ENCODE measurements at regions not wholly inside any gene's neighbourhood (a gene's known extent, or its start where the extent isn't known, plus 50 kb on each side); places are given as distances from the start of the nearest gene placed in this dataset.
"Not testable (repeated sequence)": the region's sequence is repeated elsewhere in the genome, so short reads cannot be mapped to it uniquely, and the experiment has no call there.

- peak; percentile 3 for DNase-seq (ENCODE audit: low spot score)
Measured at GRCh38 chr13:19362946-19363510, 181.4 kb upstream of the TUBA3C start.

GRCh38 chr13:19359697-19360096 lies 178.1 kb upstream of the TUBA3C start:
- DNase-seq (ENCODE audit: low spot score), result not testable (repeated sequence)

GRCh38 chr13:19345916-19346422 lies 164.3 kb upstream of the TUBA3C start:
- DNase-seq (ENCODE audit: low spot score), result no peak

GRCh38 chr13:19345158-19345557 lies 163.5 kb upstream of the TUBA3C start:
- DNase-seq (ENCODE audit: low spot score), result no peak

GRCh38 chr13:19344585-19345120 lies 163.0 kb upstream of the TUBA3C start:
- not testable (repeated sequence) for DNase-seq (ENCODE audit: low spot score)

- no peak for DNase-seq (ENCODE audit: low spot score)
Measured at GRCh38 chr13:19332378-19332777, 150.8 kb upstream of the TUBA3C start.

GRCh38 chr13:19329365-19329764 lies 147.7 kb upstream of the TUBA3C start:
- DNase-seq (ENCODE audit: low spot score), result no peak

- no peak for DNase-seq (ENCODE audit: low spot score)
Measured at GRCh38 chr13:19324325-19324724, 142.7 kb upstream of the TUBA3C start.

- no peak for DNase-seq (ENCODE audit: low spot score)
Measured at GRCh38 chr13:19321222-19321621, 139.6 kb upstream of the TUBA3C start.

- no peak for DNase-seq (ENCODE audit: low spot score)
Measured at GRCh38 chr13:19305434-19305833, 123.8 kb upstream of the TUBA3C start.

- no peak for DNase-seq (ENCODE audit: low spot score)
Measured at GRCh38 chr13:19289180-19289579, 107.6 kb upstream of the TUBA3C start.

- DNase-seq (ENCODE audit: low spot score), result no peak
Measured at GRCh38 chr13:19283836-19284235, 102.2 kb upstream of the TUBA3C start.

GRCh38 chr13:19268331-19268730 lies 86.7 kb upstream of the TUBA3C start:
- no peak for DNase-seq (ENCODE audit: low spot score)

- DNase-seq (ENCODE audit: low spot score), result no peak
Measured at GRCh38 chr13:19267746-19268145, 86.1 kb upstream of the TUBA3C start.

GRCh38 chr13:19266979-19267378 lies 85.4 kb upstream of the TUBA3C start:
- DNase-seq (ENCODE audit: low spot score), result no peak

GRCh38 chr13:19264711-19265110 lies 83.1 kb upstream of the TUBA3C start:
- DNase-seq (ENCODE audit: low spot score), result no peak

- DNase-seq (ENCODE audit: low spot score), result no peak
Measured at GRCh38 chr13:19252381-19252780, 70.8 kb upstream of the TUBA3C start.

GRCh38 chr13:19239114-19239860 lies 57.7 kb upstream of the TUBA3C start:
- no peak for DNase-seq (ENCODE audit: low spot score)
